Loucy (cell line): ENCODE measurements at regions not wholly inside any gene's neighbourhood (a gene's known extent, or its start where the extent isn't known, plus 50 kb on each side); places are given as distances from the start of the nearest gene placed in this dataset.

Source experiments
- EZH2phosphoT487 ChIP-seq: fragments of 200-600 bp; IDR thresholded peaks from 2 replicates; pipeline ENCODE4 v1.6.1; 2018; ENCODE audit warnings: antibody characterized with exemption, mild to moderate bottlenecking, moderate library complexity, borderline replicate concordance
- TF ChIP-seq, protein P1 (sequence below): fragments of 200-600 bp; sonication (generic); conservative IDR thresholded peaks from 2 replicates; pipeline ENCODE4 v1.5.1; 2014; ENCODE audit warnings: mild to moderate bottlenecking, antibody characterized with exemption, low read length

DNA sequence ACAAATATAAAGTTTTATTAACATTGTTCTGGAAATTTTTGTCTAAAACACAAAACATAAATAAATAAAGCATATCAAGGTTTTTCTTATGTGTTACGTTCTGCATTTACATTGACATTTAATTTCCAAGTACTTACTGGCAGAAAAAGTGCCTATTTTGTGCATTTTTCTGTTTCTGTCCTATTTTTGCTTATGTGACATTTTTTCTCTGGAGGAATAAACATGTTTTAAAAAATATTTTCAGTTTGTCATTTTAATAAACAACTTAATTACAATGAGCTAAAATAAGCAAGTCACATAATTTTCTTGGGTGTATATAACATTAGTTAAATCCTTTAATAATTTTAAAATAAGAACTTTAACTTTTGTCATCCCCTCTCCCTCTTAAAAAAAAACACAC lies 94.4 kb upstream of the HS3ST5 start:
- TF ChIP-seq, protein P1, sequence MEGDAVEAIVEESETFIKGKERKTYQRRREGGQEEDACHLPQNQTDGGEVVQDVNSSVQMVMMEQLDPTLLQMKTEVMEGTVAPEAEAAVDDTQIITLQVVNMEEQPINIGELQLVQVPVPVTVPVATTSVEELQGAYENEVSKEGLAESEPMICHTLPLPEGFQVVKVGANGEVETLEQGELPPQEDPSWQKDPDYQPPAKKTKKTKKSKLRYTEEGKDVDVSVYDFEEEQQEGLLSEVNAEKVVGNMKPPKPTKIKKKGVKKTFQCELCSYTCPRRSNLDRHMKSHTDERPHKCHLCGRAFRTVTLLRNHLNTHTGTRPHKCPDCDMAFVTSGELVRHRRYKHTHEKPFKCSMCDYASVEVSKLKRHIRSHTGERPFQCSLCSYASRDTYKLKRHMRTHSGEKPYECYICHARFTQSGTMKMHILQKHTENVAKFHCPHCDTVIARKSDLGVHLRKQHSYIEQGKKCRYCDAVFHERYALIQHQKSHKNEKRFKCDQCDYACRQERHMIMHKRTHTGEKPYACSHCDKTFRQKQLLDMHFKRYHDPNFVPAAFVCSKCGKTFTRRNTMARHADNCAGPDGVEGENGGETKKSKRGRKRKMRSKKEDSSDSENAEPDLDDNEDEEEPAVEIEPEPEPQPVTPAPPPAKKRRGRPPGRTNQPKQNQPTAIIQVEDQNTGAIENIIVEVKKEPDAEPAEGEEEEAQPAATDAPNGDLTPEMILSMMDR = no peak
- TF ChIP-seq EZH2phosphoT487 = no peak
